GM06990 (cell line): ENCODE measurements at regions not wholly inside any gene's neighbourhood (a gene's known extent, or its start where the extent isn't known, plus 50 kb on each side); places are given as distances from the start of the nearest gene placed in this dataset.

Source experiments
- DNase-seq: peaks from one replicate; pipeline ENCODE4 v3.0.0-alpha.2; 2011; ENCODE audit not compliant: insufficient read length; ENCODE audit errors: extremely low read depth
- H3K27me3 ChIP-seq: replicated peaks from 2 replicates; pipeline ENCODE4 v1.6.0; 2011; ENCODE audit warnings: low read length; ENCODE audit not compliant: control insufficient read depth, insufficient read depth
- H3K36me3 ChIP-seq: 2 replicates; pipeline ENCODE4 v1.5.1; 2011; ENCODE audit warnings: low read length; ENCODE audit not compliant: control insufficient read depth, insufficient read depth
- H3K4me3 ChIP-seq: replicated peaks from 2 replicates; pipeline ENCODE4 v1.5.1; 2011; ENCODE audit warnings: low read depth, mild to moderate bottlenecking, control low read depth, low read length
- TF ChIP-seq, protein P1 (sequence below): IDR thresholded peaks from 2 replicates; pipeline ENCODE4 v1.5.1; 2011; ENCODE audit warnings: low read length, control low read depth, mild to moderate bottlenecking, inconsistent platforms; ENCODE audit not compliant: insufficient read depth, poor library complexity, severe bottlenecking

DNA sequence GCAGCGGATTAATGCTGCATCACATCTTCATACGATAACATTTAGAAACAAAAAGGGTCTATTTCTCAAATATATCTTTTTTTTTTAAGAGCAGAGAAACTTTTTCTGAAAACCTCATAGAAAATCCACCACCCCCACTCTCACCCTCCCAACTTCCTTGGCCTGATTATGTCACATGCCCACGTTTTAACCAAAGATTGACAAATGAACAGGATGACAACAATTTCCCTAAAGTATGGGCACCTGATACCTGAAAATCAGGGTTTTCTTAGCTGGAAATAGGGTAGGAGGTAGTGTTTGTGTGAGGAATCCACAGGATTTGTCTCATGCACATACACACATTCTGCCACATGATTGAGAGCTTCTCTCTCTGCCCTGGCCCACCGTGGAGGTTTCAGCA, 74.7 kb upstream of the MDM1 start:
- TF ChIP-seq, protein P1, sequence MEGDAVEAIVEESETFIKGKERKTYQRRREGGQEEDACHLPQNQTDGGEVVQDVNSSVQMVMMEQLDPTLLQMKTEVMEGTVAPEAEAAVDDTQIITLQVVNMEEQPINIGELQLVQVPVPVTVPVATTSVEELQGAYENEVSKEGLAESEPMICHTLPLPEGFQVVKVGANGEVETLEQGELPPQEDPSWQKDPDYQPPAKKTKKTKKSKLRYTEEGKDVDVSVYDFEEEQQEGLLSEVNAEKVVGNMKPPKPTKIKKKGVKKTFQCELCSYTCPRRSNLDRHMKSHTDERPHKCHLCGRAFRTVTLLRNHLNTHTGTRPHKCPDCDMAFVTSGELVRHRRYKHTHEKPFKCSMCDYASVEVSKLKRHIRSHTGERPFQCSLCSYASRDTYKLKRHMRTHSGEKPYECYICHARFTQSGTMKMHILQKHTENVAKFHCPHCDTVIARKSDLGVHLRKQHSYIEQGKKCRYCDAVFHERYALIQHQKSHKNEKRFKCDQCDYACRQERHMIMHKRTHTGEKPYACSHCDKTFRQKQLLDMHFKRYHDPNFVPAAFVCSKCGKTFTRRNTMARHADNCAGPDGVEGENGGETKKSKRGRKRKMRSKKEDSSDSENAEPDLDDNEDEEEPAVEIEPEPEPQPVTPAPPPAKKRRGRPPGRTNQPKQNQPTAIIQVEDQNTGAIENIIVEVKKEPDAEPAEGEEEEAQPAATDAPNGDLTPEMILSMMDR = no peak
- DNase-seq = no peak
- Histone ChIP-seq H3K4me3 (no peak overlapping the region), H3K36me3 (no peaks in the 10 kb centered on the region; the same call in 1 of the 2 replicates), H3K27me3 (no peaks in the 10 kb centered on the region)

DNA sequence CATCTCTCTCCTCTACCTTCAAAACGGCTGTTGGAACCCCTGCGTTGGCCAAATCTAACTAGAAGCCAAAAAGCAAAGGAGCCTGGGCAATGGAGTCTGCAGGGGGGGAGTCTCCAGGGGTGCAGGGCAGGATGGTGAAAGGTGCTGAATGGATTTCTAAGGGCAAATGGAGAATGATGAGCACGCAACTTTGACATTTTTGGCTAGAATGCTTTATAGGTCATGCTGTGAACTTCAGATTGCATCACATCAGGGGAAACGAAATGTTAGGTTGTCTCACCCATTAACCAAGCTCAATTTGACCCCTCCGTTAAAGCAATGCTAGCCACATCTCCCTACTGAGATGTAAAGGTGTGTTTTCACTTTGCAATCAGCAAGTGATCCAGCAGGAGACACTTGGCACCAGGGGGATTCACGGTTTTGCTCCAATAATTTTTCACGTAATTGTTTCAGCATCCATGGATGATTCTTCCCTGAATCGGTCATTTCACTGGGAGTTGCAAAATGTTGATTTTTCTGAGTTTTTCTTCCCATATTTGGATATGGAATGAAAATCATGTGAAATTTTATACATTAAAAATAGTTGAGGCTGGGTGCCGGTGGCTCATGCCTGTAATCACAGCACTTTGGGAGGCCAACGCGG, 78.0 kb upstream of the MDM1 start:
- no peak for DNase-seq
- H3K36me3 ChIP-seq = no peaks in the 10 kb centered on the region; the same call in 1 of the 2 replicates
- H3K4me3 ChIP-seq = no peak overlapping the region
- TF ChIP-seq, protein P1 = no peak
- no peaks in the 10 kb centered on the region for H3K27me3 ChIP-seq

DNA sequence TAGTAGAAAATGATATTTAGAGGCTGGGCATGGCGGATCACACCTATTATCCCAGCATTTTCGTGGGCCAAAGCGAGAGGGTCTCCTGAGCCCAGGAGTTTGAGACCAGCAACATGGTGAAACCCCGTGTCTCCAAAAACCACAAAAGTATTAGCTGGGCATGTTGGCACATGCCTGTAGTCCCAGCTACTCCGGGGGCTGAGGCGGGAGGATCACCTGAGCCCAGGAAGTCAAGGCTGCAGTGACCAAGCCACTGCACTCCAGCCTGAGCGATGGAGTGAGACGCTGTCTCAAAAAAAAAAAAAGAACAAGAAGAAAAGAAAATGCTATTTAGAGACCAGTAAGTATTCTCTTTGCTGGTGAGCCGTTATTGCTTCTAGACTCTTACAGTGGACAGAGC, 79.2 kb upstream of the MDM1 start:
- H3K36me3 ChIP-seq = no peaks in the 10 kb centered on the region; the same call in 1 of the 2 replicates
- TF ChIP-seq, protein P1 = no peak
- DNase-seq = no peak
- no peak overlapping the region for H3K4me3 ChIP-seq
- H3K27me3 ChIP-seq = no peaks in the 10 kb centered on the region

DNA sequence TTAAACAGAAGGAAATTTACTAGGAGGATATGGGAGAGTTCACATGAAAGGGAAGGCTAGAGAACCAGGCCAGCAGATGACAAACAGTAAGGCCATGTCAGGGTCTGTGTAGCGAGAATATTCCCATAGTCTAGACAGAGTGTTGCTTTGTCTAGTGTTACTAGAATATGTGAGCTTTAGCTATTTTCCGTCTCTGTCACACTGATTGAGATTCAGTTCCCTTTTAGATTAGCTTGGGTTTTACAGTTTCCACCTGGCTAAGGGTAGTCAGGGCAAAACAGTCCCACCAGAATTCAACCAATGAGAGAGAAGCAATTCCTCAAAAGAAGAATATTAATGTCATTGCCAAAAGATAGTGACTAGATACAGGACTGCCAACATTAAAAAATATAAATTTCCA, 82.8 kb upstream of the MDM1 start:
- no peaks in the 10 kb centered on the region for H3K36me3 ChIP-seq
- H3K27me3 ChIP-seq = no peaks in the 10 kb centered on the region
- TF ChIP-seq, protein P1 = no peak
- no peak for DNase-seq
- H3K4me3 ChIP-seq = no peak overlapping the region

DNA sequence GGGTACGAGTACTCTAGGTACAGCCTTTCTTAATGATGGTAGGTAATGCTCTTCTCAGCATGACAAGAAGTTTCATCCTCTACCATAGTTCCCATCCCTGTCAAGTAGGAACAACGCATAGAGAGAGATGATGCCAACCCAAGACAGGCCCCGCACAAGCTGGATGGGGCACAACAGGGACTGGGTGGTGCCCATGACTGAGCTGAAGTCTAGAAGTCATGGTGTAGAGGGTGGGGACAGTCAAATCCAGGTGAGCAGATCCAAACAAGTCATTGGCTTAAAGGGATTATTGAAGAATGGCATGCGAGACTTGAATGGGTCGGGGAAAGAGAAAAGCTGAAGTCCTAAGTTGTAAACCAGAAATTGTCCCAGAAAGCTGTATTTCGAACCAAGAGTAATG, 84.2 kb upstream of the MDM1 start:
- DNase-seq = no peak
- H3K4me3 ChIP-seq = no peak overlapping the region
- TF ChIP-seq, protein P1 = no peak
- no peaks in the 10 kb centered on the region for H3K36me3 ChIP-seq
- H3K27me3 ChIP-seq = no peaks in the 10 kb centered on the region

DNA sequence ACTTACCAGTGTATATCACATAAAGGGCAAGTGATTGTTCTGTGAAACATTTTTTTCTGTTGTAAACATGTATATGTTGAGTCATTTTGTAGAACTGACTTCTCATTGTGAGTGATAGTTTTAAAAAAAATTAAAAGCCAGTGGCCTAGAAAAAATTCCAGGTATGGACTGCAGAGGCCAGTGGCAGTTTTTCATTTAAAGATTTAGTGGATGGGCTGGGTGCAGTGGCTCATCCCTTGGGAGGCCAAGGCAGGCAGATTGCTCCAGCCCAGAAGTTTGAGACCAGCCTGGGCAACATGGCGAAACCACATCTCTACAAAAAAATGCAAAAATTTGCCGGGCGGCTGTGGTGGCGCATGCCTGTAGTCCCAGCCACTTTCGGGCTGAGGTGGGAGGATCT, 84.7 kb upstream of the MDM1 start:
- no peak for DNase-seq
- no peak overlapping the region for H3K4me3 ChIP-seq
- TF ChIP-seq, protein P1 = no peak
- no peaks in the 10 kb centered on the region for H3K36me3 ChIP-seq
- H3K27me3 ChIP-seq = no peaks in the 10 kb centered on the region
